SK-N-MC (cell line): ENCODE measurements at regions not wholly inside any gene's neighbourhood (a gene's known extent, or its start where the extent isn't known, plus 50 kb on each side); places are given as distances from the start of the nearest gene placed in this dataset.

Experiments used
- EZH2 ChIP-seq: fragments of 200-600 bp; sonication (generic); IDR thresholded peaks from one replicate; pipeline ENCODE4 v1.6.1; 2017; ENCODE audit warnings: antibody characterized with exemption
- POLR2AphosphoS5 ChIP-seq: IDR thresholded peaks from 2 replicates; pipeline ENCODE4 v1.6.1; 2012; ENCODE audit warnings: mild to moderate bottlenecking, low read depth, low read length, borderline replicate concordance

GRCh38 chr4:81704461-81704860 is 232.8 kb upstream of the RASGEF1B start:
- TF ChIP-seq EZH2, result no peak
- no peak for TF ChIP-seq POLR2AphosphoS5
